Astrocyte of the spinal cord (primary cell): ENCODE measurements at regions not wholly inside any gene's neighbourhood (a gene's known extent, or its start where the extent isn't known, plus 50 kb on each side); places are given as distances from the start of the nearest gene placed in this dataset.

Experiments
- DNase-seq: peaks from one replicate; pipeline ENCODE4 v3.0.0; 2011; ENCODE audit warnings: low read depth, low spot score
- H3K4me3 ChIP-seq: 2 replicates; pipeline ENCODE4 v1.5.1; 2011; ENCODE audit warnings: low read depth, mild to moderate bottlenecking, low read length, moderate library complexity
- in situ Hi-C: cut with HindIII; loops from 2 replicates; pipeline ENCODE4 v1.10.0; 2017; ENCODE audit warnings: low sequenced_read_pairs
- TF ChIP-seq, protein P1 (sequence below): IDR thresholded peaks from 2 replicates; pipeline ENCODE4 v1.5.1; 2012; ENCODE audit warnings: low read depth, mild to moderate bottlenecking, low read length, inconsistent platforms

DNA sequence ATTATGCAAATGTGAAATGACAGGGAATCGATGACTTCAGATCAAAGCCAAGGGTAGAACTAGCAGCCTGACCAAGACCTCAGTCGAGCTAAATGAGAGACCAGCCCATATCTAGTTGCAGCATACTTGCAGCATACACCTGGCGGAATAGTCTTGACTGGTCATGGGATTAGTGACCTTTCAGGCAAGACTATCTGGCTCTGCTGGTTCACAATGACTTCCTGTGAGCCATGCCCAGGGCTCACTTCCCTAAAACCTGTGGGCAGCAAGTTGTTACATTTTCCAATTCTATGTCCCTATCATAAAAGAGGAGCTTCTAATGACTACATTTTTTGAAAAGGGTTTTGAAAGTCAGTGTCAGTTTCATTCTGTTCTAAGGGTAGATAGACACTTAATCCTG is 1624.9 kb upstream of the CELF4 start:
- in situ Hi-C loops, result no loop called here
- no peak overlapping the region for H3K4me3 ChIP-seq
- TF ChIP-seq, protein P1, sequence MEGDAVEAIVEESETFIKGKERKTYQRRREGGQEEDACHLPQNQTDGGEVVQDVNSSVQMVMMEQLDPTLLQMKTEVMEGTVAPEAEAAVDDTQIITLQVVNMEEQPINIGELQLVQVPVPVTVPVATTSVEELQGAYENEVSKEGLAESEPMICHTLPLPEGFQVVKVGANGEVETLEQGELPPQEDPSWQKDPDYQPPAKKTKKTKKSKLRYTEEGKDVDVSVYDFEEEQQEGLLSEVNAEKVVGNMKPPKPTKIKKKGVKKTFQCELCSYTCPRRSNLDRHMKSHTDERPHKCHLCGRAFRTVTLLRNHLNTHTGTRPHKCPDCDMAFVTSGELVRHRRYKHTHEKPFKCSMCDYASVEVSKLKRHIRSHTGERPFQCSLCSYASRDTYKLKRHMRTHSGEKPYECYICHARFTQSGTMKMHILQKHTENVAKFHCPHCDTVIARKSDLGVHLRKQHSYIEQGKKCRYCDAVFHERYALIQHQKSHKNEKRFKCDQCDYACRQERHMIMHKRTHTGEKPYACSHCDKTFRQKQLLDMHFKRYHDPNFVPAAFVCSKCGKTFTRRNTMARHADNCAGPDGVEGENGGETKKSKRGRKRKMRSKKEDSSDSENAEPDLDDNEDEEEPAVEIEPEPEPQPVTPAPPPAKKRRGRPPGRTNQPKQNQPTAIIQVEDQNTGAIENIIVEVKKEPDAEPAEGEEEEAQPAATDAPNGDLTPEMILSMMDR, result no peak
- DNase-seq, result no peak

DNA sequence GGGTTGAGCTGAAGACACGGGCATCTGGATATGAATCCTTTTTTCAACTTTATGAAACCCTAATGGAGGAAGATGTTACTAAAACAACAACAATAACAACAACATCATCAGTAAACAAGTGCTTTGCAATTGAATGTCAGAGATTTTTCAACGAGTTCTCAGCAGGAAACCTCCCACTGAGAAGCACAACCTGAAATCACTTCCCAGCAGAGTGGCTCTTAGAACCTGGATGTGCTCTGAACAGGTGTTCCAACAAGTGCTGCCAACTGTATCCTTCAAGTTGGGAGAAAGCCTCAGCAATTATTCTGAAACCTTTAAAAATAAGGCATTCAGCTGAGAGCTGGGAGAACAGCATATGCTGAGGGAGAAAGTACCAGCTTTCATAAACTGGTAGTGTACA is 1622.7 kb upstream of the CELF4 start:
- H3K4me3 ChIP-seq, result no peak overlapping the region
- in situ Hi-C loops, result no loop called here
- TF ChIP-seq, protein P1, result no peak
- DNase-seq, result no peak

DNA sequence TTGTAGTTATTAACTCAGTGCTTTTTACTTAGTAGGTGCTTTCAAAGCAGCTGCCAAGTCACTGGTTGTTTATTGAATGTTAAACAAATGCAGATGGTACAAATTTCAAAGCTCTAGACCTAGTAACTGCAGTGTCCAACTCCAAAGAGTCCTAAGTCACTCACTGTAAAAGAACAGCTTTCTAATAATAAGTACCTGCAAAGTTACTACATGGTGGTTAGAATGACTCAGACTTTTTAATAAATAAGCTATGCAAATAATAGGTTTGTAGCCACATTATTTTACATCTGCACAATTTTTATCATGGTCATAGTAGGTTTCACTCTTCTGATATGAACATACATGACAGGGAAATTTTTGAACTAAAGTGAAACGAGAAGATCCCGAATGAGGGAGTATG is 1620.4 kb upstream of the CELF4 start:
- in situ Hi-C loops, result no loop called here
- no peak for DNase-seq
- TF ChIP-seq, protein P1, result no peak
- H3K4me3 ChIP-seq, result no peak overlapping the region

DNA sequence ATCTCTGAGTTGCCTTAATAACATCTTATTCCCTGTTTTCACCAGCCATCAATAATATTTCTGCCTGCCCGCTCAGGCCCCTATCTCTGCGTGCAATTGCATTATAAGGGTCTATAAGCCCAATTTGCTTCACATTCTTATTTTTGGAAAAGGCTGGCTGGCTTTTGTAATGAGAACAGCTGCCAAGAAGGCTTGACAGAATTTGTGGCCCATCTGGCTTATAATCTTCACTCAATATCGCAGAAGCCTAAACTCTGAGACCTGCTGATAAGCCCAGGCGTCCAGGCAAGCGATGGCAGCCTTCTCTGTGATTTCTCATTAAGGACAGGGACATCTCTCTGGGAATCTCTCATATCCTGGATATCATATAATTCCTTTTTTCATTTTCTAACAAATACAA is 1618.6 kb upstream of the CELF4 start:
- in situ Hi-C loops, result no loop called here
- DNase-seq, result no peak

DNA sequence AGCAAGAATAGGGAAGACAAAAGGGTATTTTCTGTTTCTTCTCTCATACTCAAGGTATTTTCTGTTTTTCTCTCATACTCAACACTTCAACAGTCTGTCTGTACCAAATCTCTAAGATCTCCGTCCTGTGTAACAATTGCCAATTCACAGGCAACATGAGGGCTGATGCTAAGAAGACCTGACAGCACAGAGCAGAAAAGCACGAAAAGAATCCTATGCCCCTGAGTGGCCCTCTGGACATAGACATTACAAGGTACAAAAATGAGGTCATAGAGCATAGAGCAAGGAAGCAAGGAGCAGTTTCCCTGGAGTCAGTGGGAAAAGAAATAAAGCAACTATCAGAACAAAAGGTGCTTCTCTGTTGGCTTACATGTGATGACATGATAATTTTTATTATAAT is 1612.6 kb upstream of the CELF4 start:
- H3K4me3 ChIP-seq, result no peak overlapping the region
- TF ChIP-seq, protein P1, result no peak
- in situ Hi-C loops, result no loop called here
- no peak for DNase-seq

More for the DNA sequence above, 1618.6 kb upstream of the CELF4 start:
- H3K4me3 ChIP-seq, result no peak overlapping the region
- TF ChIP-seq, protein P1, result no peak

DNA sequence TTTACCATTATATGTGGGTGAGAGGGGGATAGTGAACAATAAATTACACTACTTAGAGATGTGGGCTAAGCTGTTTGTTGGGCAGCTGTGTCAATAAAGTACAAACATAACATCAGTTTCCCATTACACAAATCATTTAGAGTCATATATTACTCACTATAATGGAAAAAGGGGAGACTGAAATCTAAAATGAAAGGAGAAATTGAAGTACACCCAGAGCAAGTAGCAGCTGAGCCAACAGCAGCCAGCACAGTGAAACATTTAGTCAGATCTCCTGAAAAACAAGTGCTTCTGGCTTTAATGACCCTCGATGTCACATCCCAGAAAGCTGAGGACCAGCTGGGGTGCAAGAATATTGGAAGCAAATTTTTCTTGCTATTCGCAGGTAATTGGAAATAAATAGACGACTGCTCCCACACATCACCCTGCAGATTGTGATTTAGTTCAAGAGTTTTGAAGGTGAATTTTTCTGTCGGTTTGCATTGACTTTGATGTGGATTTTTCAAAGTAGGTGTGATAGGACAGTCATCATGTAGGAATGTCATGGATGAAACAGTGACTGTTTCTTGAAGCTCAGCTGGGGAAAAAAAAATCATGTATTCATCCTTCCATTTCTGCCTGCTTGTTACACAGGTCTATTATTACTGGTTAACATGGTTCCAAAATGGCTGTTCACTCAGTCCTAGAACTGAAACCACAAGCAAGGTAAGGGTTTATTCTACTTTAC is 1607.3 kb upstream of the CELF4 start:
- TF ChIP-seq, protein P1, result no peak
- DNase-seq, result no peak
- in situ Hi-C loops, result no loop called here
- H3K4me3 ChIP-seq, result no peak overlapping the region
